ENCODE measurements at regions not wholly inside any gene's neighbourhood (a gene's known extent, or its start where the extent isn't known, plus 50 kb on each side); places are given as distances from the start of the nearest gene placed in this dataset.
"Not testable (repeated sequence)": the region's sequence is repeated elsewhere in the genome, so short reads cannot be mapped to it uniquely, and the experiment has no call there.

DNA sequence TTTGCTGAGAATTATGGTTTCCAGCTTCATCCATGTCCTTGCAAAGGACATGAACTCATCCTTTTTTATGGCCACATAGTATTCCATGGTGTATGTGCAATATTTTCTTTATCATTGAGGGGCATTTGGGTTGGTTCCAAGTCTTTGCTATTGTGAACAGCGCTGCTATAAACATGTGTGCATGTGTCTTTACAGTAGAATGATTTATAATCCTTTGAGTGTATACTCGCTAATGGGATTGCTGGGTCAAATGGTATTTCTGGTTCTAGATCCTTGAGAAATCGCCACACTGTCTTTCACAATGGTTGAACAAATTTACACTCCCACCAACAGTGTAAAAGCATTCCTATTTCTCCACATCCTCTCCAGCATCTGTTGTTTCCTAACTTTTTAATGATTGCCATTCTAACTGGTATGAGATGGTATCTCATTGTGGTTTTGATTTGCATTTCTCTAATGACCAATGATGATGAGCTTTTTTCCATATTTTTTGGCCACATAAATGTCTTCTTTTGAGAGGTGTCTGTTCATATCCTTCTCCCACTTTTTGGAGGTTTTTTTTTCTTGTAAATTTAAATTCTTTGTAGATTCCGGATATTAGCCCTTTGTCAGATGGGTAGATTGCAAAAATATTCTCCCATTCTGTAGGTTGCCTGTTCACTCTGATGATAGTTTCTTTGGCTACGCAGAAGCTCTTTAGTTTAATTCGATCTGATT lies 180.1 kb downstream of the PLPPR4 start:
- not testable (repeated sequence) for DNase-seq (ENCODE audit: low spot score)

DNA sequence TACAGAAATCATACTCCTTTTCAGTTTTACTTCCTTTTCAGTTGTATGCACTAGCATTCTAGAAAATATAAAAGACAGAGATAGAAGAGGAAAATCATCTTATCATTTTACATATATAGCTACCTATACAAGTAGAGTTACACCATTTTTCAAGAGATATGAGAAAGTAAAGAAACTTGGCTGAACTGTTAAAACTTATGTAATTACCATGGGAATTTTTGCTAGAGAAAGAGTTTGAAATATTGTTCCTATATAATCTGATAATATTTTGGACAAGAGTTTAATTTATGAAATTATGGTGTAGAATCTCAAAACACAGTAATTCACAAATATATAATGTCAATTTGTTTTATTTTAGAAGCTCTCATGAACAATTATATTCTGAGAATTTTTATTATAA lies 180.8 kb downstream of the PLPPR4 start:
- no peak for DNase-seq (ENCODE audit: low spot score)

DNA sequence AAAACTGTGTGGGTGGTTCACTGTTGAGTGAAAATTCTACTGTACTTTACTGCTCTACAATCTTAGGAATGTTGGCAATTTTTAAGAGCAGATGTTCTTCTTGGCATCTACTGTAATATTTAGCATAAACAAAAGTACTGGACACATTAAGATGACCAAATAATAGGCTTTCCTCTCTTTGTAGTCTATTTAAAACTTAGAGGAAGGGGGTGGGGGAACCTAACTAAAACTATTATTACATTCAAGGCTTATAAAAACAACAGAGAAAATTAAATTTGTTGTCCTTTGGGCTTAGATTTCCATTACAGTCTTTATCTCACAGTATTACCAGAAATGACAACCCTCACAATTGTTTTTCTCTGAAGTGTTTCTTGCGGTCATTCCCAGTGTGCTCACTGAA lies 181.2 kb downstream of the PLPPR4 start:
- DNase-seq (ENCODE audit: low spot score), result no peak

DNA sequence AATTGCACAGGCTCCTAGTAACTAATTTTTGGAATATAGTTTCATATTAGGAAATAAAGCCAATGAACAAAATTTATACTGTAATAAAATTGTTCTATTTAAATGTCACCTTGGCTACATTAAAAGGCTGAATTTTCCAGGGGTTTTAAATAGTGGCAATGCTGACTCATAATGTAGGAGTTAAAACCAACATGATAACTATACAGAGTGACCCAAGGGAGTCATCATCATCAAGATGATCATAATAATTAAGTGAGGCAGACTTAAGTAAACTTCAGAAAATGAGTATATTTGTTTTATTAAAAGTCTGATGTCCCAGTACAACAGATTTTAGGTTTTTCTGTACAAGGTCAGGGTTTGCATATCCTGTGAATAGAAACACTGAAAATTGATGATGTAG lies 183.4 kb downstream of the PLPPR4 start:
- no peak for DNase-seq (ENCODE audit: low spot score)

DNA sequence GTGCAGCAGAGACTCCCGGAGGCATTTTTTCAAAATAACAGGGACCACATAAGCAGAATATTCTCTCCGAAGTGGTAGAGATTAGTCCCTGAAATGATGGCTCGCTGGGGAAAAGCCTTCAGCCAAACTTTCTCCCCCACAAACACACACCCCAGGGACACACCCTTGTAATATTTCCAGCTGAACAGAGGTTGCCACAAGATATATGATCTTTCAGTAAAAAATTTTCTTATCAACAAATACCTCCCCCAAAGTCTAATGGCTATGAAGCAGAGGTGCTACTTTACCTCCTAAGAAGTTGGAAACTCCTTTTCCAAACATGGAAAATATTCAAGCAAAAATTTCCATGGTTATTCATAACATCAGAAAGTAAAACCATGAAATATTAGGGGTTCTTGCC lies 190.2 kb upstream of the PALMD start:
- no peak for DNase-seq (ENCODE audit: low spot score)

DNA sequence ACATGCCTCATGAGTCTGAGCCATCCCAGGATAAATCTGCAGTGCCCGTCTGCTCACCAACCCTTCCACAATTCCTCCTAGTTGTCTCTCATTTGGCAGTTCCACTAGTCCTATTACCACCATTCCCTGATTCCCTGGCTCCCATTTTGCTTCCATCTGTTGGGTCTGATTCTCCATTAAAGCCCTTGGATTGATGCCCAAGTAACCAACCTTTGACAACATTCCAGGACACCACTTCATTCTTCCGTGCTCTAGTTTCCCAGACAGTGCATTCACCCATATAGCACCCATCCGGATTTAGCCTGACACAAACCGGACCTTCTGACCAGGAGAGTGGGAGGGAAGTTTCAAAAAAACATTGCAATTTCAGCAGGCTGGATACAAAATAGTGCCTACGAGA lies 189.4 kb upstream of the PALMD start:
- no peak for DNase-seq (ENCODE audit: low spot score)

DNA sequence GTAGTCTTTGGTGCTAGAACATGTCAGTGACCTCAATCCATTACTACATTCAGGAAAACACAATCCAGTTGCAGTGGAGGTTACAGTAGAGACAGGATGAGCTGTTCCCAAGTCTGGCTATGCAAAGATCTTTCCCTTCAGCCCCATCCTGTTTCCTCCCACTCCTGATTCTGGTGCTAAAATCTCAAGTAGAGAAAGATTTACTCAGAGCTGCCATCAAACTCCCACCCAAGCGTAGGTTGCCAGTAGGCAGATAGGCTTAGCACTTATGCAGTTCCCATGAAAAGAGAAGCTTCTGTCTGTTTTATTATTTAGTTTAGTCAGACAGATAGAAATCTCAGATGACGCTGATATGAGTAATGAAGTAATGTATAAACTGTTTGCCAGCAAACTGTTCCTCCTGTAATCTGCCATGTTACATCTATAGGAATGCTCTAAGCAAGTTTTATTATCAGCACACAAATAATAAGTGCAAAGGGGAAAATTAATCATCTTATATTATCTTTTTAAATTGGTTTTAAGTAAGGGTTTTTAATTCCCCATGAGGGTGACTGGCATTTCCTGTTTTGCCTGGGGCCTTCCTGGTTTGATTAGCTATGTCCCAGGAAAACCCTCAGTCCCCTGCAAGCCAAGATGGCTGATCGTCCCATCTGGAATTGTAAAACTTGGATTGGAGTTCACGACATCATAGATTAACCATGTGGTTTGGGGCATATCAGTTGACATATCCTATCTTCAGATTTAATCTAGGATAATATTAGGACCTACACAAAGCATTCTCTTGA lies 188.3 kb upstream of the PALMD start:
- DNase-seq (ENCODE audit: low spot score), result peak; percentile 15

DNA sequence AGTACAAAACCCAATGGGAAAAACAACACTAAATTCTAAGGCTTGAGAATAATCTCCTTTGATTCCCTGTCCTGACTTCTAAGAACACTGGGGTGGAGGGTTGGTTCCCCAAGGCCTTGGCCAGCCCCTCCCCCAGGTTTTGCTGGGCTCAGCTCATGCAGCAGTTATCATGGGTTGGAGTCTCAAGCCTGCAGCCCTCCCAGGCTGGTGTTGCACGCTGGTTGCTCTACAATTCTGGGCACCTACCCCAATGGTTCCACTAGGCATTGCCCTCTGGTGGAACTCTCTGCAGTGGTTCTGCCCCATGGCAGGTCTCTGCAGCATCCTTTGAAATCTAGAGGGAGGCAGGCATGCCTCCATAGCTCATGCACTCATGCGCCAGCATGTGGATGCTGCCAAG lies 184.4 kb upstream of the PALMD start:
- no peak for DNase-seq (ENCODE audit: low spot score)

DNA sequence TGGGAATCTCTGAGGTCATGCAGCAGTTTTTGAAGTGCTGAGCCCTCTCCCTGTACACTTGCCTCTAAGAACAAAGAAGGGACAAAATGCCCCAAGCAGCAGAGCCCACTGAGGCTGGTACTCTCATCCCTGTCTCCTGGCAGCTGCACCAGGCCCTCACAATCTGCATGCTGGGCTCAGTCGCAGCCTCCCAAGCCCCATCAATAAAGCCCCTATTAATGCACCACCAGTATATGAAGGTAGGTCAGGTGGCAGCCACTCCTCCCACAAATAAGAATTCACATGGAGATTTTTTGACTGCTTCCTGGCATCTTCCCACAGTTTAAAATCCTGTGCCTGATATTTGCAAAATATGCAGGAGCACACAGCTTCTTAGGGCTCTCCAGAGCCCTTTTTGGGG lies 181.2 kb upstream of the PALMD start:
- DNase-seq (ENCODE audit: low spot score), result no peak

DNA sequence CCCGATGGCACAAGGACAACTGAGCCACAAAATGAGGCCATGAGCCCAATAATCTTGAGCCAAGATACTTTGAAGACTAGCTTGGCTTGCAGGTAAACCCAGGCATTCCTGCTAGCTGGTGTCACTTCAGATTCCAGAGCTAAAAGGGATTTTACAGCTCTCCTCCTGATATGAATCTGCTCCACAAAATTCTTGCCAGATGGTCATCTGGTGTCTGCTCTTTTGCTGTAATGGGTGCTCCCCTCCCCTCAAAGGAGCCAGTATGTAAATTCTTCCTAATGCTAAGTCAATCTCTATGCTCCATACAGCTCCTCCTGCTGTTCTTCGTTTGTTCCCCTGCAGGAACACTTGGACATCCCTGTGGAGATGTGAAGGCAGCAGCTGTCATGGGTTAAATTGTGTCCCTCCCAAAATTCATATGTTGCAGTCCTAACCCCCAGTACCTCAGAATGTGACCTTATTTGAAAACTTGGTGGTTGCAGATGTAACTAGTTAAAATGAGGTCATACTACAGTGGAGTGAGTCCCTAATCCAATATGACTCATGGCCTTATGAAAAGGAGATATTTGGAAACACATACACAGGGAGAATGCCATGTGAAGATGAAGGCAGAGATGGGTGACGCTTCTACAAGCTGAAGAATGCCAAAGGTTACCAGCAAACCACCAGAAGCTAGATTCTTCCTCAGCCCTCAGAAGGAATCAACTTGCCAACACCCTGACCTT lies 180.6 kb upstream of the PALMD start:
- no peak for DNase-seq (ENCODE audit: low spot score)

DNA sequence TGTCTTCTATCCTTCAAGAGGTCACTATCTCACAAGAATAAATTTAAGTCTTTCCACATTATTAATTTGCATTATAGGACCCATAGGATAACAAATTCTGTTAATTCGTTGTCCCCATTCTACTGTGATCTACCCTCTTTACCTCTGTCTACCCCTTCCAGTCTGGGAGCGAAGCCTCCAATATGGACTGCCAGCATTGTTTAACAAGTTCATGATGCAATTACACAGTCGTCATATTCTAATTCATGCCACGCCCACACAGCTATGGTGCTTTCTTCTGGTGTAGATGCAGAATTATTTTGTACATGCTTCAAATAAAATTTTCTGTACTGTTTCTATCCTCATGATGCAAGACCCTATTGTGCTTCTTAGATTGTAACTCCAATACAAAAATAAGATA lies 178.3 kb upstream of the PALMD start:
- DNase-seq (ENCODE audit: low spot score), result no peak

DNA sequence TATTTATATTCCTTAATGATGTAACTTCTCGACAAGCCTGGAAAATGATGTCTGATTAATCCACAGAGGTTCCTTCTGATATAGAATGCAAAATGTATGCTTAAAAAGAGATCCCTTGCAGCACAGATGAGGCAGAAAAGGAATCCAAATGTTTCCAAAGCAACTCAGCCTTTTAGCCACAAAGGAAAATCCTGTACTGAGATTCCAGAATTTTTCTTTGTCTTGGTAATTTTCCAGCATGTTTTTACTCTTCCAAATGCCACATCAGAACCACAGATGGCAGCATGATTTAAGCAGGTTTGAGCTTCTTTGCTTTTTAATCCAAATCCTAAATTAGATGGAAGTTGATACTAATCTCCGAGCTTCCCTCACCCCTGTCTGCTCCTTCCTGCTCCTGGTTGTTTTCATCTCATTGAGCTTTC lies 176.4 kb upstream of the PALMD start:
- no peak for DNase-seq (ENCODE audit: low spot score)

DNA sequence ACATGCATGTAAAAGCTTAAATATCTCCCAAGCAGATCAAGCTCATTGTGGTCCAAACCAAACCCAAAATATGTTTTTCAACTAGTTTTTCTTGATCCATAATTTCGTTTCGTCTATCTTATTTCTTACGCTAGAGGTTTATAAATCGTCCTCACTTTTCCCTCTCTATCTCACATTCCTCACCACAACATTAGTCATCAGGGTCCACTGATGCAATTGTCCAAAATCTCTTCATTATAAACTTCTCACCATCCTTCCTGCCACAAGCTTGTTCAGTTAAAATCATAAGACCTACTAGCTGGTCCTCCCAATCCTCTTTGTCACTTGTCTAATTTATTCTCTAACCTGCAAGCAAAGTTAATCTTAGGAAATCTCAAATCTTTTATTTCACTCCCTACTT lies 173.0 kb upstream of the PALMD start:
- no peak for DNase-seq (ENCODE audit: low spot score)

DNA sequence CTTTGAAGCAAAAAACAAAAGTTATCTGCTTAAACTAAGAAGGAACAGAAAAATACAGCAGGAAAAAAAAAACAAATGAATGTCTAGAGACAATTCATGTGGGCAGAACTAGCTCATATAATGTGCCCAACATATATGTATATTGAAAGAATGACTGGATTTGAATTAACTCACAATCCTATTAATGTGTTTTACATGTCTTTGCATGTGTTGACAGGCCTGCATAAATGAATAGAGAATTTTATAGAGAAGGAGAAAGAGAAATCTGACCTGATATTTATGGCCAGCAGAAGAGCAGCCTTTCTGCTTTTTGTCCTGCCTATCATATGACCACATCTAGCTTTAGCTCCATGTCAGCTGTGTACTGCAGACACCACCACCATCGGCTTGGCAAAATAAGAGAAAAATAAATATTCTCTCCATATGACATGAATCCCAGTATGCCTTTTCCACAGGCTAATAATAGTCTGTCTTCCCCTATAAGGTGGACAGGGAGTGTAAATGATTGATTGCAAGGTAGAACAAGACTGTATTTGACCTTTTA lies 171.5 kb upstream of the PALMD start:
- no peak for DNase-seq (ENCODE audit: low spot score)

DNA sequence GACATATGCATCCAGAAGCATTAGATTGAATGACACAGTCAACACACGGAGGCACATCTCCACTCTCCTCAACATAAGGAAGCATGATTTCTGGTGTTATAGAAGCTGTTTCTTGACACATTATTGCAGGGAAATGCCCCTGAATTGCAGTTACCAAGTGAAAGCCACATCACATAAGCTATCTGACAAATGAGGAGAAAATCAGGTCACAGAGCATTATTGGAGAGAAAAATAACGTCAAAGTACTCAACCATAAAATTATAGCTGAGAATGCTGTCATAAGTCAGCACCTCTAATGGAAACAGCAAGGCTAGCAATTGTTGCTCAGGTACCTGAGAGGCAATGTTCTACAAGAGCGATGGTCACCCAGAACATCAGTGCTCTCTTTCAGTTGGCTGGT lies 169.9 kb upstream of the PALMD start:
- no peak for DNase-seq (ENCODE audit: low spot score)

DNA sequence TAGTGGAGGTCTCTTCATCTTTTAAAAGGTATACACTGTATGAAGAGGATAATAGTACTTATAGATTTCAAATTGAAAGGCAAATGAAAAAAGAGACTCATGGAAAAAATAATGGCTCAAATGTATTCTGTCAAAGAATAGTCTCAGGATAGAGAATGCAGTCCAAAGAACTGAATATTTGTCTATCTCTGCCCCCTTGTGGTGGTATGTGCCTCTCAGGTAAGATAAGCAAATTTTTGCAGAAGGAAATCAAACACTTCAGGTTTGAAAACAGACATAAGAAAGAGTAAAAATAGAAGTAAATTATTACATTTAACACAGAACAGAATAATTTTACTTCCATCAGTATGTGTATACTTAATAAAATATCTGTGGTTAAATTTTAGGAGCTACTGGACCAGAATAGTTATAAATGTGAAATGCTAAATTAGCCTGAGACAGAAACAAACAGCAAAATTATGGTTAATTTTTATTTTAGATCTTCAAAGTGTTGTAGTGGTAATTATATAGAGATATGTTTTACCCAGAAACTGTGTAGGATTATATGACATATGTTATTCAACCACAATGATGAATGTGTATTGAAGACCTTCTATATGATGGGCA lies 164.4 kb upstream of the PALMD start:
- DNase-seq (ENCODE audit: low spot score), result peak; percentile 61

DNA sequence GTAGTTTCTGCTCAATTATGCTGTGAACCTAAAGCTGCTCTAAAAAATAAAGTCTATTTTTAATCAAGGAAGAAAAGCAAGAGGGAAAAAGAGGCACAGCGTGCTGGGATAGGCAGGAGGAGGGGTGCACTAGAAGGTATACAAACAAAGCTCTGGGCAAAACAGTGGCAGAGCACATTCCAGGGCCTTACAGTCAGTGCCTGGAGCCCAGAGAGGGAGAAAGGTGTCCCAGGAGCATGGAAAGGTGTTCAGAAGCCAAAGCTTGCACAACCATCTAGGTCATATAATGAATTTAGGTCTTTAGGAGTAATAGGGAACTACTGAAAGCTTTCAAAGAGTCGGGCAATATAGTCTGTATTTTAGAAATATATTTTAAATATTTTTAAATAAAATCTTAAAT lies 163.6 kb upstream of the PALMD start:
- no peak for DNase-seq (ENCODE audit: low spot score)

DNA sequence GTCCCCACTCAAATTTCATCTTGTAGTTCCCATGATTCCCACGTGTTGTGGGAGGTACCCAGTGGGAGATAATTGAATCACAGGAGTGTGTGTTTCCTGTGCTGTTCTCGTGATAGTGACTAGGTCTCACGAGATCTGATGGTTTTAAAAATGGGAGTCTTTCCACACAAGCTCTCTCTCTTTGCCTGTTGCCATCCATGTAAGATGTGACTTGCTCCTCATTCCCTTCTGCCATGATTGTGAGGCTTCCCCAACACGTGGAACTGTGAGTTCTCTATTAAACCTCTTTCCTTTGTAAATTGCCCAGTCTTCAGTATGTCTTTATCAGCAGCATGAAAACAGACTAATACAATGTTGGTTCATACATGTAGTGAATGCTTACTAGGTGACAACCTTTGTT lies 163.2 kb upstream of the PALMD start:
- no peak for DNase-seq (ENCODE audit: low spot score)

DNA sequence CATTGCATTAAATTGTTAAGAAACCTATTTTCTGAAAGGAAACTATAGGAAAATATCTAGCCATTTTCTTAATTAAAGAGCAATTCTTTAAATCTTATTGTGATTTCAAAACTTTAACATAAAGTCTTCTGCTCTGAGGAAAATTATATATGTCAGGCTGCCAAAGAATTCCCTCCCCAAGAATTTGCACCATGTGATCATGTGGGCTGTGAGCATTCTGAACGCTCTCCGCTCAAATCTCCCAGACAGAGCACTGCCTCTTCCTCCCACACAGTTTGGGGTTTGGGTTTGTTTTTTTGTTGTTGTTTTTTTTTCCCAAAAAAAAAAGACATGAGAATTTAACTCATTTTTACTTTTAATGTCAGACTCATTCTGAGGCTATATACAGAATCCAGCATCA lies 155.9 kb upstream of the PALMD start:
- DNase-seq (ENCODE audit: low spot score), result no peak

DNA sequence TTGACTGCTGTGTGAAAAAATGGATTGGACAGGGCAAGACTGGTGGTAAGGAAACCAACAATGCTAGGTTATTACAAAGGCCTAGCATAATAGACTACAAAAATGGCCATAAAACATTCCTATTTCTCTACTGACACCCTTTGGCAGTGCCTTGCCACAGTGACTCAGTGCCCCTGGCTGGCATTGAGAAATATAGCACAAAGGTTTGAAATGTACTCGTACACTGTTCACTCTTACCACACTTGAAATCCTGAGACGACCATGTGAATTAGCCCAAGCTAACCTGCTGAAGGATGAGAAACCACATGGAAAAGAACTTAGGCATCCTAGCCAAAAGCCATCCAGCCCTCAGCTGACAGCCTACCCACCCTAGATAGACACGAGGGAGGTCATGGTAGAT lies 149.8 kb upstream of the PALMD start:
- no peak for DNase-seq (ENCODE audit: low spot score)

DNA sequence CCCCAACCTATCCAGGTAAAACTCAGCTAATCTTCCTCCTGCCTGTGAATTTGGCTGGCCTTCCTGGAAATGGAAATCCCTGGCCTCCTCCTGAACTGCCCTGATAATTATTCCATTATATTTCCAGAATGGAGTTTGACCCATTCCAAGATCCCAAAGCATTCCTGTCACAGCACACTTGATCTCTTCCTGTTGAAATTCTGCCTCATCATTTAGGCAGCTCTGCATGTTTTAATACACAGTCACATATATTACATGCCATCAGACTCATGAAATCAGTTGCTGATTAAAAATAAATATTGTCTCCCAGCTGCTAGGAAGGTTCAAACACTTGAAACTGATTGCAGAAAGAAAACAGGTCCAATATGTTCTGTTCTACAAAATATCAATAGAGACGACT lies 148.2 kb upstream of the PALMD start:
- DNase-seq (ENCODE audit: low spot score), result no peak

DNA sequence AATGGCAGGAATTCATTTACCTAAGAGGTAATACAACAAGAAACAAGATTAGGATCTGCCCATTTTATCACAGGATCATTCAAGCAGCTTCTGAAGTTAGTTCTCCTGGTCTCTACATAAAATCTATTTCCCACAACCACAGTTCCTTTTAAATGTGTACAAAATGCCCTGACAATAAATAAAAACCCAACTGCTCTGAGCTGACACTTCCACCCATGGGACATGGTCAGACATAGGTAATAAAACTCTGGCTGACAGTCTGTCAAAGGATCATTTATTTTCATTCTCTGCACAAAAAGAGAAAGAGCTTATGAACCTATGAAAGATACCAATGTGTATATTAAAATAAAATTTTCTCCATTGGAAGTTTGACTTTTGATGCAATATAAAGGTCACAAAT lies 145.4 kb upstream of the PALMD start:
- DNase-seq (ENCODE audit: low spot score), result no peak

DNA sequence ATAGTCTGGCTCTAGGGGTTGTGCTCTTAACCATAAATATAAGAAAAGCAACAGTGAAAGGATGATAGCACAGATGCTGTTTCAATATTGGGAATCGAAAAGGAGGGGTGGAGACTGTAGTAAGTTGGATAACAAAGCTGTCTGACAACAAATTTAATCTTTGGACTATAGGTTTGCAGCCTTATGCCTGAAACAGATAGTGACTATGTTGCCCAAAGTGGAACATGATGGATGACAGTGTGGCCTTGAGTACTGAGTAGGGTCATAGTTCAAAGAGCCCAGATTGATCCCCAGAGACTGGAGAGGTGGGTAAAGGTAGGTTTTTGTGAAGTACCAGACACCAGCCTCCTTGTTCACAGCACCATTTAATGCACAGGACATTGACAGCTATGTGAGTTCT lies 144.0 kb upstream of the PALMD start:
- DNase-seq (ENCODE audit: low spot score), result no peak
